ENCODE measurements at regions not wholly inside any gene's neighbourhood (a gene's known extent, or its start where the extent isn't known, plus 50 kb on each side); places are given as distances from the start of the nearest gene placed in this dataset.

- TF ChIP-seq ZBTB33 (IDR thresholded peaks at IDR 0.05) = no peak
- TF ChIP-seq CTCF (IDR thresholded peaks at IDR 0.05; ENCODE audit: low read depth, low read length, missing input control) = no peak
- no peak for TF ChIP-seq TAF1 (conservative IDR thresholded peaks at IDR 0.05)
These were observed 443.4 kb upstream of the ISX start for GRCh38 chr22:34622602-34623001.
